Stimulated activated CD4-positive, alpha-beta T cell treated with anti-CD3 and anti-CD28 coated beads, Interleukin-1b, Interleukin-23, amount 100 ng/mL, for 1 hour (primary cell): ENCODE measurements at regions not wholly inside any gene's neighbourhood (a gene's known extent, or its start where the extent isn't known, plus 50 kb on each side); places are given as distances from the start of the nearest gene placed in this dataset.

Experiments used
- DNase-seq, 2 donors: peaks; one replicate each; pipeline ENCODE4 v3.0.0-alpha.2; 2020; ENCODE audit warnings: low read depth in 2 of 2

- DNase-seq = no peak
Measured at GRCh38 chr14:61625165-61625564, 70.1 kb upstream of the HIF1A start.

DNA sequence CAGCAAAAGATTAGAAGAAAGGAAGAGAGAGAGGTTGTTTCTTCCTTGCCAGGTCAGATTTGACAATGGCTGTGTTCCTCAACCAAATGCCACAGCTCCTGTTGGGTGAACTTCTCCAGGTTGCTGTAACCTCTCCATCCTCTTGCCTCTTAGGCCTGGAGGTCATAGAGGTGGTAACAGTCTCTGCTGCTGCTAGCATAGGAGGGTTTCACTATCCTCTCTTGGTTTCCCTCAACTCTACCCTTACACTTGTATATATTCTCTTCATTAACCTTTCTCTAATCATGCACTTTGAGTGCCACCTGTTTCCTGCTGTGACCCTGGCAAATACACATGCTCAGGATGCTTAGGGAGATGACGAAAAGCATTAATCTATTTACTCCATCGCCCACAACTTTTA is 67.7 kb upstream of the HIF1A start:
- no peak for DNase-seq

GRCh38 chr14:61628016-61628725 is 67.1 kb upstream of the HIF1A start:
- DNase-seq = no peak

DNA sequence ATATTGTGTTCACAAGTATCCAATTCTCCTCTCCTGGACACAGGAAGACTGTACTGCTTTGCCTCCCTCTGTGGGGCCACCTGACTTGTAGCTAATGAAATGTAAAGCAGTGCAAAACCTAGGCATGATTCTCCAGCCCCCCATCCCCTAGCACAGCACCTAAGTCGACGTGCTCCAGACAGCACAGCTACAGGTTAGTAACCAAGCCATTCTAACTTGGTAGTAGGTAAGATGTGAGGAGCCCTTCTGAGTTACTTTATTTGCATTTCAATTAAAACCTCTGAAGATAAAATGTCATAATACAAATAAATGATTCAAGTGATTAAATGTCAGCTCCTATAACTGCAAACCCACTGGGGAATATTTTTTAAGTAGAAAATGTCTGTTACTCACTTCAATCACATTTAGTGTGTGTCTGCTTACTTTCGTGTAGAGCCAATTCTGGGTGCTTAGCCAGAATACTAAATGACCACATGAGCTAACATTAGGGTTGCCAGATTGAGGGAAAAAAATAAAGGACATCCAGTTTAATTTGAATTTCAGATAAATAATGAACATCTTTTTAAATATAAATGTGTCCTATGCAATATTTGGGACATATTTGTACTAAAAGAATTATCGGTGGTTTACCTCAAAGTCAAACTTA is 64.8 kb upstream of the HIF1A start:
- no peak for DNase-seq

DNA sequence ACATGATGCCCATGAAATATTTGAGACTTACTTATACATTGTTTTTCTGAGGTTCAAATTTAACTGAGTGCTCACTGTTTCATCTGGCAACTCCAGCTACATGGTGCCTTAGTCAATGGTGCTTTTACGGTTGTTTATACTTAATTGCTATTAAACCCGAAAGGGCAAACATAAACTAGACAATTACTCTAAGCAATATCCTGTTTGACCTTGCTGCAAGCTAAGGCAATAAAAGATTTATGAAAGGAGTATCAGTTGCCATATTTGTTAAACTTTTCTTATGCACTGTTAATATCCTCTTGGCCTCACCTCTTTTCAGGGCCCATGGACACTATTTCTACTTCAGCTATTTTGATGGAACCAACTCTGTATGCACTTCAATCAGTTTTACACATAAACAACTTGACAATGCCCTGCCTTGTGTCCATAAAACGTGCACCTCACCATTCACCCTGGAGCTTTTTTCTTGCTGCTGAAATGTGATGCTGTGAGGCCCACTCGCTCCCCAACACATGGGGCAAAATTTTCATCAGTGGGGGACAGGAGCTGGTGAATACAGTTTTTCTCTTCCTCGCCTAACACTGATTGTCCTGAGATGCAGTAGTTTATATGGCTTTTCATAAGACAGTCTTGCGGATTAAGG is 64.1 kb upstream of the HIF1A start:
- DNase-seq = no peak

GRCh38 chr14:61632401-61632800 is 62.9 kb upstream of the HIF1A start:
- no peak for DNase-seq

DNA sequence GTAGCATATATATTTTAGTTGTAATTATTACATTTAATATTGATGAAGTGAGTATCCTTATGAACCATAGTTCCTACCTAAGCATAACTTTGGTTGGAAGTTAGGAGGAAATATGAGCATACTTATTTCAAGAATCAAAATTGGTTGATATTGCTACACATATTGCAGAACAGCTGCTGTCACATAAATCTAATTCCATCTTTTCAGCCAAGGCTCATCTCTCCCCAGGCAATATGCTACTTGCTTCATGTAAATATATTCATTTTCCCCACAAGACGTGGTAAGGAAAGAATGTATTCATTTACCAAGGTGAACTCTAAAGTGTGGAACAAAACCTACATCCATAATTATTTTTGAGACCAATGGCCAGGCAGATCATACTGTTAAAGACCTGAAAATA is 62.5 kb upstream of the HIF1A start:
- DNase-seq = no peak

DNA sequence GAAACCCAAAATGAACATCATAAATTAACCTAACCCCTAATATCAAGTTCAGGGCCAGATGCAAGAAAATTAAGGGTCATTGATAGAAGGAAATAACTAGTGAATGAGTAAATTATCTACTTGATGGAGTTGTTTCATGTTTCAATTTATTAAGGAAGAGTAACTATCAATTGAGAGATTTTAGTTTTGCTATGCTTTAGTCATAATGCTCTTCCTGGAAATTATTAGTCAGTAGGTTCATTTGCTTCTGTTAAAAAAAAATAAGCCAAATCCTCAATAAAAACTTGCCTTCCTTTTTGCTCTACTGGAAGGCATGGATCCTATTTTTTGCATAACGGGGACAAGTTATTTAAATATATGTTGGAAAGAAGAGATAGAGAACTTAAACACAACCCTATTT is 59.0 kb upstream of the HIF1A start:
- DNase-seq = no peak

DNA sequence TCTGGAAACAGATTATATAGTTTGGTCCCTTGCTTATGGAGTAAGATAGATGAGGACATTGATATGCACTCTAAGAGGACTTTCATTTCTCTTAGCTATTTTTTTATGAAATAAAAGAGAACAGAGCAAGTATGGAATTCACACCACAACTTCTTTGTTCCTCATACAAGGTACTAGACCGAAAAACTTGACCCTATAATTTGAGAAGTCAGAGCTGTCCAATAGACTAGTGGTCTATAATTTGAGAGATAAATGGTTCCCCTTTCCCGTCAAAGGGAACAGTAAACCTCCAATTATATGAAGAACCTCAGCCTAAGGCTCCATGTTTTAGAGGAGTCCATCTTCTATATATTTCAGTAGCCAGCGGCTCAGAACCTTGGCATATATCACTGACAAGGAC is 58.5 kb upstream of the HIF1A start:
- no peak for DNase-seq

DNA sequence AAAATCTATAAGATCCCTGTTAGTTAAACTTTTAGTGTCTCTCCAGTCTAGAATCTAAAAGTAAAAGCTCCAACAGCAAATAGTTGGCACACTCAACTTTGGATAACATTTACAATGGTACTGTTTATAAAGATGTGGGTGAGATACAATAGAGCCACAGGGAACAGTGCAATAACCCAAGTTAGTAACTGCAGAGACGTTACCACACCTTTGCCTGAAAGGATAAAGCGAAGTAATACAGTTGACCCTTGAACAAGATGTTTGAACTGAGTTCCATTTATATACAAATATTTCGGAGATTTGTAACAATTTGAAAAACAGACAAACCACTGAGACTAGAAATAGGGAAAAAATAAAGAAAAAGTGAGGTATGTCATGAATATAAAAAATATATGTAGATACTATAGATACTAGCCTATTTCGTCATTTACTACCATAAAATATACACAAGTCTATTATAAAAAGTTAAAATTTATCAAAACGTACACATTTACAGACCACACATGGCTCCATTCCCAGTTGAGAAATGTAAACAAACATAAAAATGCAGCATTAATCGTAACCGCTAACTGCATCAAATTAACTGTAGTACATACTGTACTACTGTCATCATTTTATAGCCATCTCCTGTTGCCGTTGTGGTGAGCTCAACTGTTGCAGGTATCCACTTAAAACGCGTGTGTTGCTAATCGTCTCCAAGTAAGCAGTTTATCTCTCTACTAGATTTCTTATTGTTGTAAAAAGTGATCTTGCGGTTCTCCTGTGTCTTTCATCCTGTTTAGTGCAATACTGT is 56.5 kb upstream of the HIF1A start:
- no peak for DNase-seq

DNA sequence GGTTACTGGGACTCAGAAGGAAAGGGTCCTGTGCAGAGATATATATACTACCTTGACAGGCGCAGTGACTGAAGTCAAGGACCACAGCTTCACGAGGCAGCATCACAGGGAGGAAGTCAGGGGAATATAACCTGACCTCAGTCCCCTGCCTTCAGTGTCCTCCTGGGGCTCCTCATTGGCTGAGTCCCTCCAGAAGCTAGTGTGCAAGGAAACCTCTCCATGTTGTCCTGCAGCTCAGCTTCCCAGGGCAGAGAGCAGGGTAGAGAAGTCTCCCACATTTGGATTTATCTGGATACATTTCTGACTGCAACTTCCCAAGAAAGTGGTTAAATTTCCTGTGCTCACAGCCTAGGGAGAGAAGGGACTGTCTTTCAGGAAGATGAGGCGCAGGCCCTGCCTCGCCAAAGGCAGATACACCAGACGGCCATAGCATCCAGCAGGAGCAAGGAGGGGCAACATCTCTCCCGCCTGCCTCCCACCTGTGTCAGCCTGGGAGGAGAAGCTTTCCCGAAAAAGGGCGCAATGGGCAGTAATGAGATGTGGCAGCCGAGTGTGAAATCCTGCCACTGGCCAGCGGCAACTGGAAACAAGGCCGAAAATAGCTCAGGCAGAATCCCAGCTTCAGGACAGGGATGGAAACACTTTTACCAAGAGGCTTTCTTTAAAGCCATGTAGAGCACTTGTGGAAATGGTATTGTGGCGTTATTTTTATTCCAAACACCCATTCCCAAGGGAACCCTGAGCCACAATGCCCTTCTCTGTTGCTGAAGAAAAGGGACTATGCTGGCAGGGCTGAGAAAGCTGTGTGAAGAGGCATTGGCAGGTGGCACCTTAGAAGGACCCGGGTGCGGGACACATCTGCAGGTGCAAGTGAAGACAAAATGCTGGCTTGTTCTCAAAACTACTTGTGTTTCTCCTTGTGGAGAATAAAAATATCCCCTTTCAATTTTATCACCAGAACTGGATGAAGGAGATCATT is 54.9 kb upstream of the HIF1A start:
- DNase-seq = no peak

DNA sequence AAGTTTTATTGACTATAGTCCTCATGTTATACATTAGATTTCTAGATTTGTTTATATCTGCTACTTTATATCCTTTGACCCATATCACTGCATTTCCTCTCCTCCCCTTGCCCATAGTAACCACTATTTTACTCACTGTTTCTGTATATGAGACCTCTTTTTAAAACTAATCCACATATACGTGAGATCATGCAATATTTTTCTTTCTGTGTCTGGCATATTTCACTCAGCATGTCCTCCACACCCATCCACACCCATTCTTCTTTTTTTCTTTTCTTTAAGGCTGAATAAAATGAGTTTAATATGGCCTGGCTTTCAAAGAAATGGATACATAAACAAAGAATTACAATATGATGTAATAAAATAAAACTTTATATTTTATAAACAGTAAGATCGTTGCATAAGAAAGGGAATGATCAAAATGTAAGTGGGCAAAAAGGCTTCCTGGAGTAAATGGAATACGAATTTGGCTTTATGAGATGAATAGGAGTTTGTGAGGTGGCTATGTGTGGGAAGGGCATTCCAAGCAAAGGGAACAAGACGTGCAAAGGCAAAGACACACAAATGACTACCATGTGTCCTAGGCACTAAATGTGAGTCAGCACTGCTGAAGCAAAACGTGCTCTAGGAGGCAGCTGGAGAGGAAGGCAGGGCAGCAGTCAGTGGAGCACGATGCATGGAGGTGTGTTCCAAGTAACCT is 53.2 kb upstream of the HIF1A start:
- DNase-seq = no peak

DNA sequence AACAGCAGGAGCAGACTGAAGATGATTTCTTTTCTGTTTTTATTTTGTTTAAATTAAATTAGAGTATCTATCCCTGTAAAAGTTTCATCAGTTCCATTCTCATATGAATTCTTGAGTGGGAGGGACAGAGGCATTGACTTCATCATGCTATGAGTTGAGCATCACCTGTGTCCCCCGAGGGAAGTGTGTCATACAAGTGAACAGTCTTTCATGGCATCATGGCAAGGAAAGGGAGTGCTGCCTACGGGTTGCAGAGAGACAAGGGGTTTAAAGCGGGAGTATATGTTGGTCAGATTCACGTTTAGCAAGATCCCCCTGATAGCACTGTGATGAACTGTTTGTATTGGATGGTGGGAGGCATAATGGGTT is 52.7 kb upstream of the HIF1A start:
- no peak for DNase-seq

- DNase-seq = no peak
Measured at GRCh38 chr14:61643555-61643954, 51.8 kb upstream of the HIF1A start.

GRCh38 chr14:61644175-61644574 is 51.1 kb upstream of the HIF1A start:
- no peak for DNase-seq

DNA sequence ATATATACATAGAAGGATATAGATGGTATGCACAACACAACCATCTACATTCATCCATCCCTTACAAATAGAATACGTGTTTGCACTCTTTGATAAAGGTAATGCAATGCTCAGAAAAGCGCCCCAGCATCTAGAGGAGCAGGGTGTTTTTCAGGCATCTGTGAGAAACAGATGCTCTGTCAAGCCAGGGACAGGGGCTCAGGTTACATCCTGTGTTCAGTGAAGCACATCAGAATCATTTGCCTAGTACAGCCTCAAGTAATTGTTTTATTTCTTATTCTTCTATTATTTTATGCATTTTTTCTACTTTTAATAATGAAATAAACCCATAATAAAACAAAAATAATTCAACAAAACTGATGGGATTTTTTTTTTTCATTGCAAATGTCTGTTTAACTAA is 50.5 kb upstream of the HIF1A start:
- DNase-seq = no peak

GRCh38 chr14:61645247-61645646 is 50.1 kb upstream of the HIF1A start:
- no peak for DNase-seq
